ENCODE measurements at regions not wholly inside any gene's neighbourhood (a gene's known extent, or its start where the extent isn't known, plus 50 kb on each side); places are given as distances from the start of the nearest gene placed in this dataset.

GRCh38 chr11:71342116-71342515 is 89.7 kb upstream of the SHANK2 start:
- DNase-seq (ENCODE audit: low spot score in 2 of 2) (no peak), ATAC-seq (no peak)
- no peaks in the 10 kb centered on the region for H3K36me3 Mint-ChIP-seq
- no peak overlapping the region for H3K4me3 Mint-ChIP-seq
- H3K9me3 Mint-ChIP-seq, result no peaks in the 10 kb centered on the region
- H3K27ac Mint-ChIP-seq, result no peak overlapping the region
- no peaks in the 10 kb centered on the region for H3K4me1 Mint-ChIP-seq

GRCh38 chr11:71341596-71341995 is 89.2 kb upstream of the SHANK2 start:
- Mint-ChIP-seq H3K9me3 (no peaks in the 10 kb centered on the region), H3K36me3 (no peaks in the 10 kb centered on the region), H3K4me3 (no peak overlapping the region), H3K27ac (no peak overlapping the region), H3K4me1 (no peaks in the 10 kb centered on the region)
- ATAC-seq (no peak), DNase-seq (ENCODE audit: low spot score in 2 of 2) (no peak)

GRCh38 chr11:71341173-71341572 is 88.8 kb upstream of the SHANK2 start:
- Mint-ChIP-seq H3K27ac (no peak overlapping the region), H3K4me3 (no peak overlapping the region), H3K36me3 (no peaks in the 10 kb centered on the region), H3K4me1 (no peaks in the 10 kb centered on the region), H3K9me3 (no peaks in the 10 kb centered on the region)
- ATAC-seq (no peak), DNase-seq (ENCODE audit: low spot score in 2 of 2) (no peak)

GRCh38 chr11:71340086-71340606 is 87.8 kb upstream of the SHANK2 start:
- Mint-ChIP-seq H3K27ac (no peak overlapping the region), H3K4me1 (no peaks in the 10 kb centered on the region), H3K36me3 (no peaks in the 10 kb centered on the region), H3K9me3 (no peaks in the 10 kb centered on the region), H3K4me3 (no peak overlapping the region)
- no peak for ATAC-seq
- DNase-seq (ENCODE audit: low spot score in 2 of 2), result no peak

GRCh38 chr11:71339396-71339881 is 87.1 kb upstream of the SHANK2 start:
- DNase-seq (ENCODE audit: low spot score in 2 of 2) (no peak), ATAC-seq (no peak)
- Mint-ChIP-seq H3K27ac (no peak overlapping the region), H3K9me3 (no peaks in the 10 kb centered on the region), H3K4me1 (no peaks in the 10 kb centered on the region), H3K4me3 (no peak overlapping the region), H3K36me3 (no peaks in the 10 kb centered on the region)

DNA sequence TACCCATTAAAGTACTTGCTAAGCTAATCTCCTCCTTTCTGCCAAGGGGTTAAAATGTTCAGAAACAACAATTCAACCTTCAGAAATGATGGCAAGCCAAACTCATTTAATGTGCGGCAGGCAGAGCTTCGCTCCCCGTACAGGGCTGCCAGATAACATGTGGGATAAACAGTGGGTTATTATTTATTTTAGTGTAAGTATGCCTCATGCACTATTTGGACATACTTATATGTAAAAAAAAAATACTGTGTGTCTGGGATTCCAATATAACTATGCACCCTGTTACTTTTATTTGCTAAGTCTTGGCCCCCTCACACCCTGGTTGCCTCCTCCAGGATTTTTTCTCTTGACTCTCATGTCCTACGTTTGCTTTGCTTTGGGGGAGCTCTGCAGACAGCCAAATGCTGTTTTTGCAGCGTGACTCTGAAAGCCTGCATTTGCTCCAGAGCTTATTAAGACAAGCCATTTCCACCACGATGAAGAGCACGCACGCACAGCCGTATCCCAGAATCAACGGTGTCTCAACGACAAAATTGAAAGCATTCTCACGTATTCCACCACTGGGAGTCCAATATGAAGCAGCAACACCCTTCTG is 86.5 kb upstream of the SHANK2 start:
- DNase-seq (ENCODE audit: low spot score in 2 of 2), result no peak
- H3K4me3 Mint-ChIP-seq, result no peak overlapping the region
- H3K4me1 Mint-ChIP-seq, result no peaks in the 10 kb centered on the region
- no peaks in the 10 kb centered on the region for H3K9me3 Mint-ChIP-seq
- ATAC-seq, result no peak
- H3K36me3 Mint-ChIP-seq, result no peaks in the 10 kb centered on the region
- no peak overlapping the region for H3K27ac Mint-ChIP-seq

- no peak overlapping the region for H3K27ac Mint-ChIP-seq
- DNase-seq (ENCODE audit: low spot score in 2 of 2) (no peak), ATAC-seq (no peak)
- no peaks in the 10 kb centered on the region for H3K36me3 Mint-ChIP-seq
- H3K4me3 Mint-ChIP-seq, result no peak overlapping the region
- no peaks in the 10 kb centered on the region for H3K4me1 Mint-ChIP-seq
- peaks cover 5% of the 10 kb centered on the region for H3K9me3 Mint-ChIP-seq
Measured at GRCh38 chr11:71336996-71337754, 84.8 kb upstream of the SHANK2 start.

- Mint-ChIP-seq H3K4me1 (no peaks in the 10 kb centered on the region), H3K9me3 (peaks cover 7% of the 10 kb centered on the region), H3K36me3 (no peaks in the 10 kb centered on the region), H3K27ac (no peak overlapping the region), H3K4me3 (no peak overlapping the region)
- DNase-seq (ENCODE audit: low spot score in 2 of 2) (no peak), ATAC-seq (no peak)
Measured at GRCh38 chr11:71336176-71336995, 84.0 kb upstream of the SHANK2 start.

DNA sequence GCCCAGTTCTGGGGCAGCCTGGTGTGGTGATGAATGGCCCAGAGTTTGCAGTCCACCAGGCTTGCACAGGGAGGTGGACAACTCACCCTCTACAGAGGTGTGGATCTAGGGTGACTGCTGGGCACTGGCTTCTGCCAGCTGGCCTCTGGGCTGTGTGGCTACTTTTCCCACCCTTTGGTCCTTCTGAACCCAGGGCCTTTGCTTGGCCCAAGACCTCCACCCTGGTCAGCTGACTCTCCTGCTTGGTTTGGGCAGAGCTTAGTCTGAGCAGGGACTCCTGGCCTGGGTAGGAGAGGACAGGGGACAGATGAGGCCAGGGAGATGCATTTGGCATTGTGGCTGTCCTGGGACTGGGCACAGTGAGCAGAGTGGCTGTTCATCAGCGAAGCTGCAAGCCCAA is 83.0 kb upstream of the SHANK2 start:
- Mint-ChIP-seq H3K9me3 (peaks cover 7% of the 10 kb centered on the region), H3K27ac (no peak overlapping the region), H3K36me3 (no peaks in the 10 kb centered on the region), H3K4me1 (no peaks in the 10 kb centered on the region), H3K4me3 (no peak overlapping the region)
- no peak for DNase-seq (ENCODE audit: low spot score in 2 of 2)
- ATAC-seq, result peak; percentile 4

- DNase-seq (ENCODE audit: low spot score in 2 of 2) (no peak), ATAC-seq (no peak)
- Mint-ChIP-seq H3K4me1 (no peaks in the 10 kb centered on the region), H3K36me3 (no peaks in the 10 kb centered on the region), H3K27ac (no peak overlapping the region), H3K4me3 (no peak overlapping the region), H3K9me3 (peaks cover 7% of the 10 kb centered on the region)
Measured at GRCh38 chr11:71334191-71334590, 81.8 kb upstream of the SHANK2 start.

DNA sequence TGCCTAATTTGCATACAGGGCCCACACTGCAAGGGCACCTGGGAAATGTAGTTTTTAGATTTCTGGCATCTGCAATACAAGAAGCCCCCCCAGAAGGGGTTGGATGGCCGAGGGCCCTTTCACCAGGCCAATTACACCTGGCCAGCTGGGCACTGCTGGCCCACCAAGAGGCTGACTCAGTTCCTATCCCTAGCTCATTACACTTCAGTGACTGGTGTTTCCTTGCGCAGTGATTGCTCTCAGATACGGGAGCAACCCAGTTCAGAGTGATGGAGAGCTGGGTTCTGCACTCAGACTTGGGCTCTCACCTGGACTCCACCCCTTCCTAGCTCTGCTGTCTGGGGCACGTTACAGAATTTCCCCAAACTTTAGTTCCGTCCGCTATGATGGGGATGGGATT is 81.1 kb upstream of the SHANK2 start:
- Mint-ChIP-seq H3K9me3 (peaks cover 7% of the 10 kb centered on the region), H3K36me3 (no peaks in the 10 kb centered on the region), H3K27ac (no peak overlapping the region), H3K4me1 (no peaks in the 10 kb centered on the region), H3K4me3 (no peak overlapping the region)
- ATAC-seq, result no peak
- no peak for DNase-seq (ENCODE audit: low spot score in 2 of 2)

- Mint-ChIP-seq H3K4me3 (no peak overlapping the region), H3K36me3 (no peaks in the 10 kb centered on the region), H3K27ac (no peak overlapping the region), H3K4me1 (no peaks in the 10 kb centered on the region), H3K9me3 (peaks cover 7% of the 10 kb centered on the region)
- no peak for ATAC-seq
- DNase-seq (ENCODE audit: low spot score in 2 of 2), result no peak
Measured at GRCh38 chr11:71332447-71332846, 80.1 kb upstream of the SHANK2 start.

DNA sequence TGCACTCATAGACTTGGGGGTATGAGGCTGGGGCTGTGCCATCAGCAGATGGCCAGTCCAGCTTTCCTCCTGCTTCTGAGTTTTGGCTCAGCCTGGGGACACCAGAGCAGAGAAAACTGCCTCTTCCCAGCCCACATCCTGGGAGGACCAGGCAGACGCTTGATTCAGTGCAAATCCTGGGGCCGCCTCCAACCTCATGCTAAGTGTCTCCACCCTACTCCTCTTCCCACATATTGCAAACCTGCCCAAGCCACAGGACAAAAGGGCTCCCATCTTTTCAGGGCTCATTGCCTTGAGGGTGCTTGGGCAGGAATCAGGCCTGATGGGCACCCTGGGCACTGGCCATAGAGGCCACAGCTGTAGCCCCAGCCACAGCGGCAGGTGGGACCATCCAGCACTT is 79.7 kb upstream of the SHANK2 start:
- Mint-ChIP-seq H3K9me3 (peaks cover 7% of the 10 kb centered on the region), H3K4me1 (no peaks in the 10 kb centered on the region), H3K27ac (no peak overlapping the region), H3K36me3 (no peaks in the 10 kb centered on the region), H3K4me3 (no peak overlapping the region)
- DNase-seq (ENCODE audit: low spot score in 2 of 2) (no peak), ATAC-seq (no peak)

- H3K27ac Mint-ChIP-seq, result no peak overlapping the region
- DNase-seq (ENCODE audit: low spot score in 2 of 2), result no peak
- ATAC-seq, result no peak
- H3K4me1 Mint-ChIP-seq, result no peaks in the 10 kb centered on the region
- peaks cover 7% of the 10 kb centered on the region for H3K9me3 Mint-ChIP-seq
- H3K4me3 Mint-ChIP-seq, result no peak overlapping the region
- no peaks in the 10 kb centered on the region for H3K36me3 Mint-ChIP-seq
Measured at GRCh38 chr11:71331631-71332030, 79.3 kb upstream of the SHANK2 start.

DNA sequence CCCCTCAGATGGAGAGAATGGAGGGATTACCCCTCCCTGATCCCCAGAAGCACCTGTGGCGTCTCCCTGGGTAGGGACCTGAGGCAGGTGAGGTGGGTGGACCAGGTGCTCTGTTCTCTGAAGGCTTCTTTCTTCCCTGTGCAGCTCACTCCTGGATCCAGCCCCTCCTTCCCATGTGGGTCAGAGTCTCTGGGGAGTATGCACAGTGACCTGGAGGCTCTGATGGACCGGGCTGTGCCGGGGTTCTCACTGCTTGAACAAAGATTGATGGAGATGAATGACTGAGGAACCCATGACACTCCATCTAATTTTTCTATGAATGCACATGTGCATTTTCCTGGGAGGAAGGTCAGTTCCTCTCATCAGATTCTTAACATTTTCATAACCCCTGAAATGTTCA is 78.6 kb upstream of the SHANK2 start:
- Mint-ChIP-seq H3K27ac (no peak overlapping the region), H3K9me3 (peaks cover 7% of the 10 kb centered on the region), H3K4me1 (no peaks in the 10 kb centered on the region), H3K36me3 (no peaks in the 10 kb centered on the region), H3K4me3 (no peak overlapping the region)
- DNase-seq (ENCODE audit: low spot score in 2 of 2), result no peak
- no peak for ATAC-seq
